ENCODE measurements at regions not wholly inside any gene's neighbourhood (a gene's known extent, or its start where the extent isn't known, plus 50 kb on each side); places are given as distances from the start of the nearest gene placed in this dataset.
A peak's percentile ranks its signal among the peaks of the same experiment; 100 is the strongest.

GRCh38 chr3:193787496-193787870 is 194.5 kb downstream of the OPA1 start:
- 90 to 95% methylated on average over 12 of the region's 12 CpGs for WGBS, 2 donors
- TF ChIP-seq CTCF (IDR thresholded peaks at IDR 0.05): no peak
- TF ChIP-seq POLR2A (IDR thresholded peaks at IDR 0.05): no peak
- no peak for TF ChIP-seq EP300 (IDR thresholded peaks at IDR 0.05)
- peaks cover 0 to 26% (median 7%) of the 10 kb centered on the region in 4 donors for H3K4me1 ChIP-seq

GRCh38 chr3:193788189-193788991 is 195.4 kb downstream of the OPA1 start:
- peaks cover 0 to 26% (median 7%) of the 10 kb centered on the region in 4 donors for H3K4me1 ChIP-seq
- H3K27me3 ChIP-seq: no peaks in the 10 kb centered on the region
- H3K4me3 ChIP-seq: no peak overlapping the region
- no peaks in the 10 kb centered on the region for H3K9me3 ChIP-seq
- peak overlapping the region in 3 of 4 donors; percentile 17 to 68 (median 54) for H3K27ac ChIP-seq
- WGBS, 2 donors: 22 to 24% methylated on average over 15 of the region's 15 CpGs
- TF ChIP-seq POLR2A (IDR thresholded peaks at IDR 0.05) (no peak), EP300 (IDR thresholded peaks at IDR 0.05) (peak in 1 of 2 donors; percentile 28), CTCF (IDR thresholded peaks at IDR 0.05) (peak; percentile 71 to 85 (median 76))
- peak in 1 of 2 donors; percentile 41 for DNase-seq (ENCODE audit: low spot score in 2 of 2)
- no peaks in the 10 kb centered on the region for H3K36me3 ChIP-seq

More at GRCh38 chr3:193787496-193787870, 194.5 kb downstream of the OPA1 start:
- no peak for DNase-seq (ENCODE audit: low spot score in 2 of 2)
- Histone ChIP-seq H3K4me3 (no peak overlapping the region), H3K27ac (no peak overlapping the region), H3K27me3 (no peaks in the 10 kb centered on the region), H3K9me3 (no peaks in the 10 kb centered on the region), H3K36me3 (no peaks in the 10 kb centered on the region)

- WGBS, 2 donors: 95% methylated on average over 1 of the region's 1 CpG
- TF ChIP-seq EP300 (IDR thresholded peaks at IDR 0.05) (no peak), POLR2A (IDR thresholded peaks at IDR 0.05) (no peak), CTCF (IDR thresholded peaks at IDR 0.05) (no peak)
- H3K27ac ChIP-seq: peak overlapping the region in 1 of 4 donors; percentile 68
- H3K4me3 ChIP-seq: no peak overlapping the region
- no peaks in the 10 kb centered on the region for H3K9me3 ChIP-seq
- H3K36me3 ChIP-seq: no peaks in the 10 kb centered on the region
- H3K27me3 ChIP-seq: no peaks in the 10 kb centered on the region
- no peak for DNase-seq (ENCODE audit: low spot score in 2 of 2)
- H3K4me1 ChIP-seq: peaks cover 0 to 26% (median 7%) of the 10 kb centered on the region in 4 donors
These were observed 196.4 kb downstream of the OPA1 start for GRCh38 chr3:193789455-193789854.

GRCh38 chr3:193790086-193790990 is 197.3 kb downstream of the OPA1 start:
- no peak for DNase-seq (ENCODE audit: low spot score in 2 of 2)
- TF ChIP-seq EP300 (IDR thresholded peaks at IDR 0.05) (no peak), CTCF (IDR thresholded peaks at IDR 0.05) (no peak), POLR2A (IDR thresholded peaks at IDR 0.05) (no peak)
- WGBS, 2 donors: 91 to 95% methylated on average over 4 of the region's 4 CpGs
- Histone ChIP-seq H3K36me3 (no peaks in the 10 kb centered on the region), H3K27ac (no peak overlapping the region), H3K9me3 (no peaks in the 10 kb centered on the region), H3K4me3 (no peak overlapping the region), H3K27me3 (no peaks in the 10 kb centered on the region), H3K4me1 (peaks cover 0 to 26% (median 7%) of the 10 kb centered on the region in 4 donors)
